K562 (cell line): ENCODE measurements at regions not wholly inside any gene's neighbourhood (a gene's known extent, or its start where the extent isn't known, plus 50 kb on each side); places are given as distances from the start of the nearest gene placed in this dataset.

Experiments used
- BRF1 ChIP-seq: IDR thresholded peaks from 3 replicates; pipeline ENCODE4 v1.6.1; 2011; ENCODE audit warnings: borderline replicate concordance, mild to moderate bottlenecking; ENCODE audit not compliant: insufficient read length; ENCODE audit errors: extremely low read depth
- CEBPB ChIP-seq: fragments of 450-650 bp; IDR thresholded peaks from 2 replicates; pipeline ENCODE4 v1.6.1; 2016; ENCODE audit warnings: missing genetic modification characterization, missing compliant biosample characterization
- ESRRA ChIP-seq: fragments of 450-650 bp; IDR thresholded peaks from 2 replicates; pipeline ENCODE4 v1.6.1; 2014; ENCODE audit warnings: low read depth, mild to moderate bottlenecking, moderate library complexity, borderline replicate concordance
- HNRNPK ChIP-seq: fragments of 200-400 bp; formaldehyde crosslinking; IDR thresholded peaks from one replicate; pipeline ENCODE4 v1.6.1; 2018; ENCODE audit warnings: mild to moderate bottlenecking, low read depth, low read length; ENCODE audit not compliant: poor library complexity, severe bottlenecking
- KDM1A ChIP-seq, 2 experiments: fragments of 450-650 bp; IDR thresholded peaks; 2 replicates each; pipeline ENCODE4 v1.6.1; 2016; ENCODE audit warnings: mild to moderate bottlenecking in 2 of 2
- NELFE ChIP-seq: IDR thresholded peaks from 2 replicates; pipeline ENCODE4 v1.6.1; 2011; ENCODE audit warnings: mild to moderate bottlenecking; ENCODE audit not compliant: insufficient read depth, insufficient read length
- NR3C1 ChIP-seq: sonication (generic); formaldehyde crosslinking; IDR thresholded peaks from 2 replicates; pipeline ENCODE4 v1.8.1; 2022; ENCODE audit warnings: missing genetic modification reagents
- SMARCA4 ChIP-seq: fragments of 450-650 bp; IDR thresholded peaks from 2 replicates; pipeline ENCODE4 v1.6.1; 2016
- YY1 ChIP-seq, 3 experiments: IDR thresholded peaks; 2 replicates each; pipeline ENCODE4 v1.6.1; 2011; ENCODE audit warnings: low read length in 2 of 3, mild to moderate bottlenecking in 2 of 3, moderate library complexity in 2 of 3, borderline replicate concordance in 1 of 3, control low read depth in 1 of 3, low read depth in 1 of 3; ENCODE audit not compliant: insufficient read depth in 3 of 3, insufficient replicate concordance in 2 of 3, control insufficient read depth in 1 of 3, insufficient read length in 1 of 3; ENCODE audit errors: extremely low read depth in 1 of 3
- ZNF124 ChIP-seq: sonication (generic); formaldehyde crosslinking; IDR thresholded peaks from 2 replicates; pipeline ENCODE4 v1.8.1; 2022; ENCODE audit warnings: missing genetic modification reagents
- TF ChIP-seq, protein P1 (sequence below), 2 experiments: IDR thresholded peaks in 1 of 2; conservative IDR thresholded peaks in 1 of 2; 2 replicates each; pipeline ENCODE4 v1.6.1; 2016; ENCODE audit warnings: low read depth in 2 of 2, mild to moderate bottlenecking in 1 of 2, missing compliant biosample characterization in 1 of 2, missing genetic modification characterization in 1 of 2, moderate library complexity in 1 of 2
- TF ChIP-seq, protein P2 (sequence below): fragments of 250-450 bp; sonication (Bioruptor Pico); IDR thresholded peaks from 2 replicates; pipeline ENCODE4 v1.5.0; 2022; ENCODE audit warnings: mild to moderate bottlenecking
- TF ChIP-seq, protein P3 (sequence below): fragments of 200-800 bp; sonication (Bioruptor generic); IDR thresholded peaks from 2 replicates; pipeline ENCODE4 v1.6.1; 2017; ENCODE audit warnings: missing genetic modification characterization, missing compliant biosample characterization
- TF ChIP-seq, protein P4 (sequence below): fragments of 450-650 bp; IDR thresholded peaks from 2 replicates; pipeline ENCODE4 v1.6.1; 2017; ENCODE audit warnings: antibody characterized with exemption, mild to moderate bottlenecking

DNA sequence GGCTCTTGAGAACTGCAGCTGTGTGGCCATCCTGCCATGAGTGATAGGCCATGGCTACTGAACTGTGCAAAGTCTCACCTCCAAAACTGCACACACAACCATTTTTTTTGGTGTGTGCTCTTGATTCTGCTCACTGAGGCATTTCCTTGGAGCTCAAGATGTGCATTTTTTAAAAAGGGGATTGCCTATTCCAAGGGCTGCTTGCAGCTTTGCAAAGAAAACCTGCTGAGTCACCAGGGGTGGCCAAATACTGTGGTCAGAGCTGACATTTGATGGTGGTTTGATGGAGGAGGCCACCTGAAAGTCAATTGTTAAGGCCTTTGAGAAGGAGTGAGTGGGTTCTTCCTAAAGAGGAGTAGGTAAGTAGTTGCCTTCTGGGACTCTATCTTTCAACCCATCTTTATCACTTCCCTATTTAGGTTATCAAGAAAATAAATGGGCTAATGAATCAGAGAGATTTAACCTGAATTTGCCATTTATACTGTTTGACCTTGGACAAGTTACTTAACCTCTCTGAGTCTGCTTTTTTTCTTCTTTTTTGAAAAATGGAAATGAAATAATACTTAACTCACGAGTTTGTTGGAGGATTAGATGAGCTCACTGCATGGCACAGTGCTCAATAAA is 87.9 kb downstream of the CHST2 start (continued):
- TF ChIP-seq, protein P1, sequence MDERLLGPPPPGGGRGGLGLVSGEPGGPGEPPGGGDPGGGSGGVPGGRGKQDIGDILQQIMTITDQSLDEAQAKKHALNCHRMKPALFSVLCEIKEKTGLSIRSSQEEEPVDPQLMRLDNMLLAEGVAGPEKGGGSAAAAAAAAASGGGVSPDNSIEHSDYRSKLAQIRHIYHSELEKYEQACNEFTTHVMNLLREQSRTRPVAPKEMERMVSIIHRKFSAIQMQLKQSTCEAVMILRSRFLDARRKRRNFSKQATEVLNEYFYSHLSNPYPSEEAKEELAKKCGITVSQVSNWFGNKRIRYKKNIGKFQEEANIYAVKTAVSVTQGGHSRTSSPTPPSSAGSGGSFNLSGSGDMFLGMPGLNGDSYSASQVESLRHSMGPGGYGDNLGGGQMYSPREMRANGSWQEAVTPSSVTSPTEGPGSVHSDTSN (CRISPR knock-in tag; IDR thresholded peaks at IDR 0.05; ENCODE audit: low read depth) = no peak
- TF ChIP-seq, protein P1 (tag; conservative IDR thresholded peaks at IDR 0.05; ENCODE audit: low read depth) = peak; percentile 53
- TF ChIP-seq, protein P2, sequence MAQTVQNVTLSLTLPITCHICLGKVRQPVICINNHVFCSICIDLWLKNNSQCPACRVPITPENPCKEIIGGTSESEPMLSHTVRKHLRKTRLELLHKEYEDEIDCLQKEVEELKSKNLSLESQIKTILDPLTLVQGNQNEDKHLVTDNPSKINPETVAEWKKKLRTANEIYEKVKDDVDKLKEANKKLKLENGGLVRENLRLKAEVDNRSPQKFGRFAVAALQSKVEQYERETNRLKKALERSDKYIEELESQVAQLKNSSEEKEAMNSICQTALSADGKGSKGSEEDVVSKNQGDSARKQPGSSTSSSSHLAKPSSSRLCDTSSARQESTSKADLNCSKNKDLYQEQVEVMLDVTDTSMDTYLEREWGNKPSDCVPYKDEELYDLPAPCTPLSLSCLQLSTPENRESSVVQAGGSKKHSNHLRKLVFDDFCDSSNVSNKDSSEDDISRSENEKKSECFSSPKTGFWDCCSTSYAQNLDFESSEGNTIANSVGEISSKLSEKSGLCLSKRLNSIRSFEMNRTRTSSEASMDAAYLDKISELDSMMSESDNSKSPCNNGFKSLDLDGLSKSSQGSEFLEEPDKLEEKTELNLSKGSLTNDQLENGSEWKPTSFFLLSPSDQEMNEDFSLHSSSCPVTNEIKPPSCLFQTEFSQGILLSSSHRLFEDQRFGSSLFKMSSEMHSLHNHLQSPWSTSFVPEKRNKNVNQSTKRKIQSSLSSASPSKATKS (CRISPR knock-in tag) = no peak
- TF ChIP-seq, protein P3, sequence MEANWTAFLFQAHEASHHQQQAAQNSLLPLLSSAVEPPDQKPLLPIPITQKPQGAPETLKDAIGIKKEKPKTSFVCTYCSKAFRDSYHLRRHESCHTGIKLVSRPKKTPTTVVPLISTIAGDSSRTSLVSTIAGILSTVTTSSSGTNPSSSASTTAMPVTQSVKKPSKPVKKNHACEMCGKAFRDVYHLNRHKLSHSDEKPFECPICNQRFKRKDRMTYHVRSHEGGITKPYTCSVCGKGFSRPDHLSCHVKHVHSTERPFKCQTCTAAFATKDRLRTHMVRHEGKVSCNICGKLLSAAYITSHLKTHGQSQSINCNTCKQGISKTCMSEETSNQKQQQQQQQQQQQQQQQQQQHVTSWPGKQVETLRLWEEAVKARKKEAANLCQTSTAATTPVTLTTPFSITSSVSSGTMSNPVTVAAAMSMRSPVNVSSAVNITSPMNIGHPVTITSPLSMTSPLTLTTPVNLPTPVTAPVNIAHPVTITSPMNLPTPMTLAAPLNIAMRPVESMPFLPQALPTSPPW (CRISPR knock-in tag) = 0 out of 2 replicates have a peak, but pooled peaks have one; percentile 36
- peak; percentile 56 to 76 for TF ChIP-seq KDM1A (IDR thresholded peaks at IDR 0.05)
- TF ChIP-seq ZNF124 (CRISPR knock-in tag) = no peak
- TF ChIP-seq SMARCA4 = 0 out of 2 replicates have a peak, but pooled peaks have one; percentile 42
- TF ChIP-seq, protein P4, sequence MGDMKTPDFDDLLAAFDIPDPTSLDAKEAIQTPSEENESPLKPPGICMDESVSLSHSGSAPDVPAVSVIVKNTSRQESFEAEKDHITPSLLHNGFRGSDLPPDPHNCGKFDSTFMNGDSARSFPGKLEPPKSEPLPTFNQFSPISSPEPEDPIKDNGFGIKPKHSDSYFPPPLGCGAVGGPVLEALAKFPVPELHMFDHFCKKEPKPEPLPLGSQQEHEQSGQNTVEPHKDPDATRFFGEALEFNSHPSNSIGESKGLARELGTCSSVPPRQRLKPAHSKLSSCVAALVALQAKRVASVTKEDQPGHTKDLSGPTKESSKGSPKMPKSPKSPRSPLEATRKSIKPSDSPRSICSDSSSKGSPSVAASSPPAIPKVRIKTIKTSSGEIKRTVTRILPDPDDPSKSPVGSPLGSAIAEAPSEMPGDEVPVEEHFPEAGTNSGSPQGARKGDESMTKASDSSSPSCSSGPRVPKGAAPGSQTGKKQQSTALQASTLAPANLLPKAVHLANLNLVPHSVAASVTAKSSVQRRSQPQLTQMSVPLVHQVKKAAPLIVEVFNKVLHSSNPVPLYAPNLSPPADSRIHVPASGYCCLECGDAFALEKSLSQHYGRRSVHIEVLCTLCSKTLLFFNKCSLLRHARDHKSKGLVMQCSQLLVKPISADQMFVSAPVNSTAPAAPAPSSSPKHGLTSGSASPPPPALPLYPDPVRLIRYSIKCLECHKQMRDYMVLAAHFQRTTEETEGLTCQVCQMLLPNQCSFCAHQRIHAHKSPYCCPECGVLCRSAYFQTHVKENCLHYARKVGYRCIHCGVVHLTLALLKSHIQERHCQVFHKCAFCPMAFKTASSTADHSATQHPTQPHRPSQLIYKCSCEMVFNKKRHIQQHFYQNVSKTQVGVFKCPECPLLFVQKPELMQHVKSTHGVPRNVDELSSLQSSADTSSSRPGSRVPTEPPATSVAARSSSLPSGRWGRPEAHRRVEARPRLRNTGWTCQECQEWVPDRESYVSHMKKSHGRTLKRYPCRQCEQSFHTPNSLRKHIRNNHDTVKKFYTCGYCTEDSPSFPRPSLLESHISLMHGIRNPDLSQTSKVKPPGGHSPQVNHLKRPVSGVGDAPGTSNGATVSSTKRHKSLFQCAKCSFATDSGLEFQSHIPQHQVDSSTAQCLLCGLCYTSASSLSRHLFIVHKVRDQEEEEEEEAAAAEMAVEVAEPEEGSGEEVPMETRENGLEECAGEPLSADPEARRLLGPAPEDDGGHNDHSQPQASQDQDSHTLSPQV = 0 out of 2 replicates have a peak, but pooled peaks have one; percentile 31
- TF ChIP-seq ESRRA = peak; percentile 47; the same call in 1 of the 2 replicates
- TF ChIP-seq YY1 (IDR thresholded peaks at IDR 0.05; ENCODE audit: borderline replicate concordance in 1 of 3, control insufficient read depth in 1 of 3, extremely low read depth in 1 of 3, insufficient read depth in 3 of 3, insufficient read length in 1 of 3, insufficient replicate concordance in 2 of 3, low read depth in 1 of 3, low read length in 2 of 3) = no peak
- no peak for TF ChIP-seq NR3C1 (CRISPR knock-in tag)
- no peak for TF ChIP-seq HNRNPK
- TF ChIP-seq NELFE = no peak
- TF ChIP-seq CEBPB = 0 out of 2 replicates have a peak, but pooled peaks have one; percentile 26
- TF ChIP-seq BRF1 = no peak
